MM.1S (cell line): ENCODE measurements at regions not wholly inside any gene's neighbourhood (a gene's known extent, or its start where the extent isn't known, plus 50 kb on each side); places are given as distances from the start of the nearest gene placed in this dataset.

Source experiments
- DNase-seq: peaks from one replicate; pipeline ENCODE4 v3.0.0-alpha.2; 2015
- H2AFZ ChIP-seq: fragments of 300-600 bp; sonication (generic); 2 replicates; pipeline ENCODE4 v1.6.0; 2016; ENCODE audit warnings: antibody characterized with exemption, low read length
- H3F3A ChIP-seq: fragments of 300-600 bp; sonication (generic); 2 replicates; pipeline ENCODE4 v1.6.1; 2016; ENCODE audit warnings: mild to moderate bottlenecking, antibody characterized with exemption, low read length, moderate library complexity, mixed read lengths; ENCODE audit not compliant: insufficient read depth
- H3K27ac ChIP-seq: fragments of 300-600 bp; sonication (generic); 2 replicates; pipeline ENCODE4 v1.5.1; 2016; ENCODE audit warnings: mild to moderate bottlenecking, low read length
- H3K27me3 ChIP-seq: fragments of 300-600 bp; sonication (generic); replicated peaks from 2 replicates; pipeline ENCODE4 v1.6.0; 2016; ENCODE audit warnings: low read length; ENCODE audit not compliant: insufficient read depth
- H3K36me3 ChIP-seq: fragments of 300-600 bp; sonication (generic); replicated peaks from 2 replicates; pipeline ENCODE4 v1.6.1; 2016; ENCODE audit warnings: mild to moderate bottlenecking, low read length, mixed read lengths; ENCODE audit not compliant: insufficient read depth
- H3K4me1 ChIP-seq: fragments of 300-600 bp; sonication (generic); 2 replicates; pipeline ENCODE4 v1.6.1; 2016; ENCODE audit warnings: low read length, mixed read lengths
- H3K4me2 ChIP-seq: fragments of 300-600 bp; sonication (generic); 2 replicates; pipeline ENCODE4 v1.6.0; 2016; ENCODE audit warnings: low read depth, low read length
- H3K4me3 ChIP-seq: fragments of 300-600 bp; sonication (generic); 2 replicates; pipeline ENCODE4 v1.5.1; 2016; ENCODE audit warnings: low read length, mixed read lengths
- H3K79me2 ChIP-seq: fragments of 300-600 bp; sonication (generic); 2 replicates; pipeline ENCODE4 v1.6.1; 2016; ENCODE audit warnings: mixed run types, low read length, mixed read lengths
- H3K9ac ChIP-seq: fragments of 300-600 bp; sonication (generic); 2 replicates; pipeline ENCODE4 v1.6.1; 2016; ENCODE audit warnings: low read length, mixed read lengths
- H3K9me2 ChIP-seq: fragments of 300-600 bp; sonication (generic); replicated peaks from 2 replicates; pipeline ENCODE4 v1.6.1; 2016; ENCODE audit warnings: mild to moderate bottlenecking, low read length, mixed read lengths; ENCODE audit not compliant: insufficient read depth
- H3K9me3 ChIP-seq: fragments of 300-600 bp; sonication (generic); replicated peaks from 2 replicates; pipeline ENCODE4 v1.6.1; 2016; ENCODE audit warnings: mild to moderate bottlenecking, low read length, mixed read lengths; ENCODE audit not compliant: insufficient read depth
- H4K20me1 ChIP-seq: fragments of 300-600 bp; sonication (generic); 2 replicates; pipeline ENCODE4 v1.6.1; 2016; ENCODE audit warnings: mild to moderate bottlenecking, low read length, moderate library complexity, mixed read lengths; ENCODE audit not compliant: insufficient read depth
- EZH2 ChIP-seq: fragments of 300-600 bp; sonication (generic); optimal IDR thresholded peaks from 2 replicates; pipeline ENCODE3; 2017; ENCODE audit warnings: low read depth, mild to moderate bottlenecking, antibody characterized with exemption, low read length, mixed read lengths
- EZH2phosphoT487 ChIP-seq: fragments of 300-600 bp; sonication (generic); IDR thresholded peaks from 2 replicates; pipeline ENCODE4 v1.6.1; 2018; ENCODE audit warnings: antibody characterized with exemption, low read length
- TF ChIP-seq, protein P1 (sequence below): fragments of 300-600 bp; sonication (generic); IDR thresholded peaks from 2 replicates; pipeline ENCODE4 v1.5.1; 2016; ENCODE audit warnings: antibody characterized with exemption, low read length, mixed read lengths

GRCh38 chr13:112179995-112180394 lies 113.0 kb downstream of the SOX1 start:
- Histone ChIP-seq H3K27ac (no peak overlapping the region), H3K9me2 (no peaks in the 10 kb centered on the region), H3K79me2 (no peaks in the 10 kb centered on the region), H3F3A (no peaks in the 10 kb centered on the region), H3K9ac (no peak overlapping the region), H3K4me2 (no peak overlapping the region), H3K27me3 (peaks cover 33% of the 10 kb centered on the region; the same call in 1 of the 2 replicates), H3K36me3 (no peaks in the 10 kb centered on the region), H3K9me3 (no peaks in the 10 kb centered on the region), H4K20me1 (no peaks in the 10 kb centered on the region), H3K4me1 (no peaks in the 10 kb centered on the region), H3K4me3 (no peak overlapping the region), H2AFZ (no peak overlapping the region)
- no peak for DNase-seq
- TF ChIP-seq, protein P1, sequence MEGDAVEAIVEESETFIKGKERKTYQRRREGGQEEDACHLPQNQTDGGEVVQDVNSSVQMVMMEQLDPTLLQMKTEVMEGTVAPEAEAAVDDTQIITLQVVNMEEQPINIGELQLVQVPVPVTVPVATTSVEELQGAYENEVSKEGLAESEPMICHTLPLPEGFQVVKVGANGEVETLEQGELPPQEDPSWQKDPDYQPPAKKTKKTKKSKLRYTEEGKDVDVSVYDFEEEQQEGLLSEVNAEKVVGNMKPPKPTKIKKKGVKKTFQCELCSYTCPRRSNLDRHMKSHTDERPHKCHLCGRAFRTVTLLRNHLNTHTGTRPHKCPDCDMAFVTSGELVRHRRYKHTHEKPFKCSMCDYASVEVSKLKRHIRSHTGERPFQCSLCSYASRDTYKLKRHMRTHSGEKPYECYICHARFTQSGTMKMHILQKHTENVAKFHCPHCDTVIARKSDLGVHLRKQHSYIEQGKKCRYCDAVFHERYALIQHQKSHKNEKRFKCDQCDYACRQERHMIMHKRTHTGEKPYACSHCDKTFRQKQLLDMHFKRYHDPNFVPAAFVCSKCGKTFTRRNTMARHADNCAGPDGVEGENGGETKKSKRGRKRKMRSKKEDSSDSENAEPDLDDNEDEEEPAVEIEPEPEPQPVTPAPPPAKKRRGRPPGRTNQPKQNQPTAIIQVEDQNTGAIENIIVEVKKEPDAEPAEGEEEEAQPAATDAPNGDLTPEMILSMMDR: no peak
- TF ChIP-seq EZH2 (no peak), EZH2phosphoT487 (no peak)

DNA sequence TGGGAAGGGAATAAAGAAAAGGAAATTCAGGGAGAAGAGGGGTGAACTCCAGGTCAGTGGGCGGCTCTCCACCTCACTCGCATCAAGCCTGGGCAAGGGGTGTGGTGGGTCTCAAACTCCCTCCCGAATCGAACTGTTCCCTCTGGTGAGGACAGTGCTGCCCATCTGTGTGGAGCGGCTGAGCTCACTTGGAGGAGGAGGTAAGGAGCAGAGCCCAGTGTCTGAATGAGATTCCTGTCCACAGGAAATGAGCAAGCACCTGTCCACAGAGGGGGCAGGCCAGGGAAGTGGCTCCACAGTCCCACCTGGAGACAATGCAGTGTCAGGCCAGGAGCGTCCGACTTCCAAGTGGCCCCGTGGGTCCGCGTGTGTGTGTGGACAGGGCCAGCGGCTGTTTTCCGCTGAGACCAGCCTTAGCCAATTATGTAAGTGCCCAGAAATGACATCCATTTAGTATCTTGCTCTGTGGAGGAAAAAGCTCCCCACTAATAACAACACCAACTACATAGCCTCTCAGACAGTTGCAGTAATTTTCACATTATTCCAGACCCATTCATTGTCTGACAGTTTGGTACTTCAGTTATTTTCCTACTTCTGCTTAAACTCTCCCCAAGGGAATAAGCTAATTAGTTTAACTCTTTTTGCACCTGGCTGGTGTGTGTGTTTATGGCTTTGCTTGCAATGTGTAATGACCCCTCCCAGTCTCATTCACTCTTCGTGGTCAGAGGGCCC lies 114.6 kb downstream of the SOX1 start:
- no peak for TF ChIP-seq EZH2phosphoT487
- TF ChIP-seq EZH2: no peak
- TF ChIP-seq, protein P1: no peak
- no peaks in the 10 kb centered on the region for H3K36me3 ChIP-seq
- H3K4me1 ChIP-seq: no peaks in the 10 kb centered on the region
- H2AFZ ChIP-seq: no peak overlapping the region
- H3K9me2 ChIP-seq: no peaks in the 10 kb centered on the region
- H4K20me1 ChIP-seq: no peaks in the 10 kb centered on the region
- H3F3A ChIP-seq: no peaks in the 10 kb centered on the region
- no peaks in the 10 kb centered on the region for H3K9me3 ChIP-seq
- no peak overlapping the region for H3K27ac ChIP-seq
- peaks cover 29% of the 10 kb centered on the region; the same call in 1 of the 2 replicates for H3K27me3 ChIP-seq
- no peak overlapping the region for H3K4me3 ChIP-seq
- DNase-seq: no peak
- H3K4me2 ChIP-seq: no peak overlapping the region
- H3K79me2 ChIP-seq: no peaks in the 10 kb centered on the region
- H3K9ac ChIP-seq: no peak overlapping the region

DNA sequence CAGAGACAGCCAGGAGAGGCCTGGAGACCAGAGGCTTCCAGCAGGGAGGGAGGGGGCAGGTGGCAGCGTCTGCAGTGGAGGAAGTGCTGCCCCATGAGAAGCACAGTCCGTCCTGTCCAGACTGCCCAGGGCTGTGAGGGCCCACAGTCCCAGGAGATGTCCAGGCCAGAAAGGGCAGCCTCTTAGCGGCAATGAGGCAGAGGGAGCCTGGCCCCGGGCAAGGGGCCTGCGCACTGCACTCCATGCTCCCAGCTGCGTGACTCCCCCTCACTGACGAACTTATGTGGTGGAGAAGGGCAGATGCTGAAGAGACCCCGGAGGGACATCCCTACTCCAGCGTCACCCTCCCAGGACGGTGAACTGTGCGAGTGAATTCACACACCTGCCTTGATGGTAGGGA lies 115.3 kb downstream of the SOX1 start:
- peaks cover 29% of the 10 kb centered on the region; the same call in 1 of the 2 replicates for H3K27me3 ChIP-seq
- H2AFZ ChIP-seq: no peak overlapping the region
- no peaks in the 10 kb centered on the region for H3K79me2 ChIP-seq
- H3K36me3 ChIP-seq: no peaks in the 10 kb centered on the region
- H3K9me2 ChIP-seq: no peaks in the 10 kb centered on the region
- H3K4me2 ChIP-seq: no peak overlapping the region
- DNase-seq: no peak
- no peak overlapping the region for H3K4me3 ChIP-seq
- no peaks in the 10 kb centered on the region for H3K9me3 ChIP-seq
- H3K27ac ChIP-seq: no peak overlapping the region
- H3K4me1 ChIP-seq: no peaks in the 10 kb centered on the region
- TF ChIP-seq, protein P1: no peak
- no peak for TF ChIP-seq EZH2phosphoT487
- TF ChIP-seq EZH2: no peak
- no peaks in the 10 kb centered on the region for H3F3A ChIP-seq
- H4K20me1 ChIP-seq: no peaks in the 10 kb centered on the region
- no peak overlapping the region for H3K9ac ChIP-seq
